ENCODE measurements at regions not wholly inside any gene's neighbourhood (a gene's known extent, or its start where the extent isn't known, plus 50 kb on each side); places are given as distances from the start of the nearest gene placed in this dataset.

DNA sequence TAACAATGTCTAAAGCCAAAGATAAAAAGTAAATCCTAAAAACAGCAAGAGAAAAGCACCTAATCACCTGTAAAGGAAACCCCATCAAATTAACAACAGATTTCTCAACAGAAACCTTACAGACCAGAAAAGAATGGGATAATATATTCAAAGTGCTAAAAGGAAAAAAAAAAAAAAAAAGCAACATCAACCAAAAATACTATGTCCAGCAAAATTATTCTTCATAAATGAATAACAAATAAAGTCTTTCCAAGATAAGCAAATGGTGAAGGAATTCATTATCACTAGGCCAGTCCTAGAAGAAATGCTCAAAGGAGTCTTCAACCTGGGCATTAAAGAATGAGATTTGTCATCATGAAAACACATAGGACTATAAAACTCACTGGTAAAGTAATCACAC is 192.0 kb upstream of the UBASH3B start:
- DNase-seq (ENCODE audit: low spot score) (no peak), ATAC-seq (no peak)
- Mint-ChIP-seq H3K9me3 (peaks cover 20% of the 10 kb centered on the region), H3K36me3 (no peaks in the 10 kb centered on the region; the same call in 1 of the 2 replicates), H3K27ac (no peak overlapping the region), H3K4me1 (no peaks in the 10 kb centered on the region), H3K4me3 (no peak overlapping the region), H3K27me3 (ENCODE audit: low read depth) (no peaks in the 10 kb centered on the region)
- ChIA-PET POLR2A (no interaction called here), CTCF (no interaction called here)
- TF ChIP-seq ZNF671 (CRISPR knock-in tag; IDR thresholded peaks at IDR 0.05), result no peak

DNA sequence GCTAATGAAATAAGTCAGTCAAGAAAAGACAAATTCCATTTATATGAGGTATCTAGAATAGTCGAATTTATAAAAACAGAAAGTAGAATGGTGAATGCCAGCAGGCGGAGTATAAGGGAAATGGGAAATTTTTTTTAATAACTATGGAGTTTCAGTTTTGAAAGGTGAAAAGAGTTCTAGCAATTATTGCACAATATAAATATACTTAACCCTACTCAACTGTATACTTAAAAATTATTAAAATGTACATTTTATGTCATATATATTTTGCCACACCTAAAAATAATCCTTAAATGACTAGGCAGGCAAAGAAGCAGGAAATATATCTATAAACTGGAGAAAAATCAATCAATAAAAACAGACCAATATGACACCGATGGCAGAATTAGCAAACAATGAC is 196.5 kb upstream of the UBASH3B start:
- CTCF ChIA-PET, result no interaction called here
- no peak for DNase-seq (ENCODE audit: low spot score)

DNA sequence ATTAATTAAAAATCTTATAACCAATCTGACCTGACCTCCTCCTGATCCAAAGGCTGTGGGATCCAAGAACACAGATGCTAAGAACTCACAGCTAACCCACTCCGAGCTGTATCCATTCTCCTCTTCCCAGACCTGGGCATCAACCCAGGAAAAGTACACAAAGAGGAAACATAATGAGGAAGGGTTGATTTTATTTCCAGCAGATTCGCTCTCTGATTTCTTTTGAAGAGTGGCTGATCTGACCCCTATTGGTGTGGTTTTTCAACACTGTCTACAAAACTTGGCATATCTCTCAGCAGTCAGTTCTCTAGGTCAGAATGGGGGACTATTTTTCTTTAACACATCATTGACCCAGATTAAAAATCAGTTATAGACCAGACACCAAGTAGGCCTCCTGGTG is 201.9 kb upstream of the UBASH3B start:
- H3K27ac Mint-ChIP-seq, result no peak overlapping the region
- H3K4me3 Mint-ChIP-seq, result no peak overlapping the region
- no peaks in the 10 kb centered on the region for H3K27me3 Mint-ChIP-seq (ENCODE audit: low read depth)
- peaks cover 8% of the 10 kb centered on the region for H3K4me1 Mint-ChIP-seq
- H3K36me3 Mint-ChIP-seq, result no peaks in the 10 kb centered on the region
- ChIA-PET POLR2A (no interaction called here), CTCF (interaction anchor here (0.9 to 1.0 kb wide), 2 partner anchors 28 to 52 kb away, joined by 3 to 4 read pairs; no protein-coding TSS in a partner anchor)
- H3K9me3 Mint-ChIP-seq, result peaks cover 9% of the 10 kb centered on the region
- no peak for DNase-seq (ENCODE audit: low spot score)
- no peak for TF ChIP-seq SMAD4 (CRISPR knock-in tag; IDR thresholded peaks at IDR 0.05)
- no peak for TF ChIP-seq TEAD4 (CRISPR knock-in tag; IDR thresholded peaks at IDR 0.05)
- TF ChIP-seq GTF2I (CRISPR knock-in tag; conservative IDR thresholded peaks at IDR 0.05), result no peak
- no peak for TF ChIP-seq TEAD1 (CRISPR knock-in tag; IDR thresholded peaks at IDR 0.05)
- TF ChIP-seq FOXP1 (CRISPR knock-in tag; IDR thresholded peaks at IDR 0.05; ENCODE audit: borderline replicate concordance), result no peak
- TF ChIP-seq, protein P1, sequence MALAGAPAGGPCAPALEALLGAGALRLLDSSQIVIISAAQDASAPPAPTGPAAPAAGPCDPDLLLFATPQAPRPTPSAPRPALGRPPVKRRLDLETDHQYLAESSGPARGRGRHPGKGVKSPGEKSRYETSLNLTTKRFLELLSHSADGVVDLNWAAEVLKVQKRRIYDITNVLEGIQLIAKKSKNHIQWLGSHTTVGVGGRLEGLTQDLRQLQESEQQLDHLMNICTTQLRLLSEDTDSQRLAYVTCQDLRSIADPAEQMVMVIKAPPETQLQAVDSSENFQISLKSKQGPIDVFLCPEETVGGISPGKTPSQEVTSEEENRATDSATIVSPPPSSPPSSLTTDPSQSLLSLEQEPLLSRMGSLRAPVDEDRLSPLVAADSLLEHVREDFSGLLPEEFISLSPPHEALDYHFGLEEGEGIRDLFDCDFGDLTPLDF (CRISPR knock-in tag; IDR thresholded peaks at IDR 0.05), result no peak
- no peak for TF ChIP-seq ZNF416 (CRISPR knock-in tag; IDR thresholded peaks at IDR 0.05)
- no peak for TF ChIP-seq CBFB (CRISPR knock-in tag; IDR thresholded peaks at IDR 0.05; ENCODE audit: low read depth)
- TF ChIP-seq SMAD3 (CRISPR knock-in tag; IDR thresholded peaks at IDR 0.05; ENCODE audit: borderline replicate concordance), result no peak
- TF ChIP-seq, protein P2, sequence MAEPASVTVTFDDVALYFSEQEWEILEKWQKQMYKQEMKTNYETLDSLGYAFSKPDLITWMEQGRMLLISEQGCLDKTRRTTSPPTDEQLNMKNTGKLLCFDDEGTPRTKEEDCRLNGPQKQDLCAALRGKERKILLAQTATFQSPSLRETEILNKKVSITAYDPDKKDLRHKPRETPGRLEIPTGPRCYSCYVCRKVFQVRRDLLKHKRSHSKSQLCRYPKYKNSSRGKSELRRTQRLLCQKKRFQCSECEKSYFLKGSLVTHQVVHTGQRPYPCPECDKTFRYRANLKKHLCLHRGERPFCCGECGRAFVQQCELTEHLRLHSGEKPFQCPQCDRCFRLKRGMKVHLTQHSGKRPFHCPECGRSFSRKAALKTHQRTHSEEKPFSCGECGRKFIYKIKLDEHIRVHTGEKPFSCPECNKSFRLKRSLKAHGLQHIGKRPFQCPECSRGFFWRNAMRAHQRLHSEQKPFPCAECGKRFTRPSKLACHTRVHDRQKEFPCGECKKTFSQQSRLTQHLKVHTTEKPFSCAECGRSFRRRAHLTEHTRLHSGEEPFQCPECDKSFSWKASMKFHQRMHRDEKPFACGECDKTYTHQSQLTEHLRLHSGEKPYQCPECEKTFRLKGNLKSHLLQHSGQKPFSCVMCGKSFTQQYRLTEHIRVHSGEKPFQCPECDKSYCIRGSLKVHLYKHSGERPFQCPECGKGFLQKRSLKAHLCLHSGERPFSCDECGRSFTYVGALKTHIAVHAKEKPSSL (CRISPR knock-in tag; conservative IDR thresholded peaks at IDR 0.05), result no peak
- TF ChIP-seq, protein P3, sequence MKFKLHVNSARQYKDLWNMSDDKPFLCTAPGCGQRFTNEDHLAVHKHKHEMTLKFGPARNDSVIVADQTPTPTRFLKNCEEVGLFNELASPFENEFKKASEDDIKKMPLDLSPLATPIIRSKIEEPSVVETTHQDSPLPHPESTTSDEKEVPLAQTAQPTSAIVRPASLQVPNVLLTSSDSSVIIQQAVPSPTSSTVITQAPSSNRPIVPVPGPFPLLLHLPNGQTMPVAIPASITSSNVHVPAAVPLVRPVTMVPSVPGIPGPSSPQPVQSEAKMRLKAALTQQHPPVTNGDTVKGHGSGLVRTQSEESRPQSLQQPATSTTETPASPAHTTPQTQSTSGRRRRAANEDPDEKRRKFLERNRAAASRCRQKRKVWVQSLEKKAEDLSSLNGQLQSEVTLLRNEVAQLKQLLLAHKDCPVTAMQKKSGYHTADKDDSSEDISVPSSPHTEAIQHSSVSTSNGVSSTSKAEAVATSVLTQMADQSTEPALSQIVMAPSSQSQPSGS (CRISPR knock-in tag; IDR thresholded peaks at IDR 0.05; ENCODE audit: borderline replicate concordance, low read depth), result no peak
- no peak for TF ChIP-seq ESRRA (CRISPR knock-in tag; IDR thresholded peaks at IDR 0.05; ENCODE audit: borderline replicate concordance)
- TF ChIP-seq ZNF671 (CRISPR knock-in tag; IDR thresholded peaks at IDR 0.05), result no peak
- TF ChIP-seq, protein P4, sequence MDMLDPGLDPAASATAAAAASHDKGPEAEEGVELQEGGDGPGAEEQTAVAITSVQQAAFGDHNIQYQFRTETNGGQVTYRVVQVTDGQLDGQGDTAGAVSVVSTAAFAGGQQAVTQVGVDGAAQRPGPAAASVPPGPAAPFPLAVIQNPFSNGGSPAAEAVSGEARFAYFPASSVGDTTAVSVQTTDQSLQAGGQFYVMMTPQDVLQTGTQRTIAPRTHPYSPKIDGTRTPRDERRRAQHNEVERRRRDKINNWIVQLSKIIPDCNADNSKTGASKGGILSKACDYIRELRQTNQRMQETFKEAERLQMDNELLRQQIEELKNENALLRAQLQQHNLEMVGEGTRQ (CRISPR knock-in tag; IDR thresholded peaks at IDR 0.05), result no peak
- TF ChIP-seq TCF7 (CRISPR knock-in tag; IDR thresholded peaks at IDR 0.05; ENCODE audit: low read depth), result no peak
- no peak for TF ChIP-seq NFATC4 (CRISPR knock-in tag; IDR thresholded peaks at IDR 0.05)
- TF ChIP-seq GABPB1 (CRISPR knock-in tag; IDR thresholded peaks at IDR 0.05), result no peak
- ATAC-seq, result no peak

More for the DNA sequence above, 196.5 kb upstream of the UBASH3B start:
- Mint-ChIP-seq H3K4me3 (no peak overlapping the region), H3K9me3 (peaks cover 28% of the 10 kb centered on the region), H3K4me1 (peaks cover 4% of the 10 kb centered on the region; the same call in 1 of the 2 replicates), H3K36me3 (no peaks in the 10 kb centered on the region; the same call in 1 of the 2 replicates), H3K27me3 (ENCODE audit: low read depth) (no peaks in the 10 kb centered on the region), H3K27ac (no peak overlapping the region)
- peak; percentile 35; the same call in 1 of the 2 replicates for TF ChIP-seq HMGA2 (CRISPR knock-in tag; IDR thresholded peaks at IDR 0.05)
- no peak for TF ChIP-seq ATF1 (CRISPR knock-in tag; IDR thresholded peaks at IDR 0.05)
- ATAC-seq, result no peak
- POLR2A ChIA-PET, result no interaction called here

All from WTC11 (cell line).